ENCODE measurements at regions not wholly inside any gene's neighbourhood (a gene's known extent, or its start where the extent isn't known, plus 50 kb on each side); places are given as distances from the start of the nearest gene placed in this dataset.

GRCh38 chr3:66099541-66100065 lies 60.9 kb upstream of the MAGI1 start:
- Mint-ChIP-seq H3K4me3 (no peak overlapping the region), H3K9me3 (peaks cover 8% of the 10 kb centered on the region), H3K27me3 (ENCODE audit: insufficient read depth) (no peaks in the 10 kb centered on the region), H3K27ac (no peak overlapping the region), H3K36me3 (ENCODE audit: low read depth) (no peaks in the 10 kb centered on the region), H3K4me1 (peaks cover 12% of the 10 kb centered on the region)
- Histone ChIP-seq H3K9ac (ENCODE audit: extremely low read depth, low read length, poor library complexity, severe bottlenecking) (no peak overlapping the region), H3K4me1 (ENCODE audit: control insufficient read depth, insufficient read depth, low read length) (no peaks in the 10 kb centered on the region), H3K9me3 (ENCODE audit: control insufficient read depth, low read length) (no peaks in the 10 kb centered on the region), H3K4me3 (ENCODE audit: low read length) (no peak overlapping the region), H3K27me3 (ENCODE audit: control insufficient read depth, insufficient read depth, low read length, poor library complexity, severe bottlenecking) (no peaks in the 10 kb centered on the region), H3K36me3 (ENCODE audit: control insufficient read depth, insufficient read depth, low read length) (no peaks in the 10 kb centered on the region), H3K27ac (ENCODE audit: low read depth, low read length) (no peak overlapping the region)
- 77 to 90% methylated on average over 1 of the region's 1 CpG for WGBS, 2 experiments (ENCODE audit: insufficient coverage in 1 of 2, insufficient read length in 1 of 2)
- no peak for TF ChIP-seq CTCF (conservative IDR thresholded peaks at IDR 0.05)
- DNase-seq, result no peak

- Histone ChIP-seq H3K27ac (ENCODE audit: low read depth, low read length) (no peak overlapping the region), H3K4me1 (ENCODE audit: control insufficient read depth, insufficient read depth, low read length) (no peaks in the 10 kb centered on the region), H3K36me3 (ENCODE audit: control insufficient read depth, insufficient read depth, low read length) (no peaks in the 10 kb centered on the region), H3K27me3 (ENCODE audit: control insufficient read depth, insufficient read depth, low read length, poor library complexity, severe bottlenecking) (no peaks in the 10 kb centered on the region), H3K9ac (ENCODE audit: extremely low read depth, low read length, poor library complexity, severe bottlenecking) (no peak overlapping the region), H3K9me3 (ENCODE audit: control insufficient read depth, low read length) (no peaks in the 10 kb centered on the region), H3K4me3 (ENCODE audit: low read length) (no peak overlapping the region)
- Mint-ChIP-seq H3K36me3 (ENCODE audit: low read depth) (no peaks in the 10 kb centered on the region), H3K9me3 (peaks cover 8% of the 10 kb centered on the region), H3K4me1 (peaks cover 12% of the 10 kb centered on the region), H3K4me3 (no peak overlapping the region), H3K27ac (no peak overlapping the region), H3K27me3 (ENCODE audit: insufficient read depth) (no peaks in the 10 kb centered on the region)
- TF ChIP-seq CTCF (conservative IDR thresholded peaks at IDR 0.05), result no peak
- WGBS, 2 experiments (ENCODE audit: insufficient coverage in 1 of 2, insufficient read length in 1 of 2), result 92 to 93% methylated on average over 2 to 4 of the region's 4 CpGs
- no peak for DNase-seq
These were observed 59.7 kb upstream of the MAGI1 start for GRCh38 chr3:66098436-66098835.

- no peaks in the 10 kb centered on the region for H3K36me3 ChIP-seq (ENCODE audit: control insufficient read depth, insufficient read depth, low read length)
- peaks cover 12% of the 10 kb centered on the region for H3K4me1 Mint-ChIP-seq
- H3K4me3 Mint-ChIP-seq, result no peak overlapping the region
- no peaks in the 10 kb centered on the region for H3K27me3 ChIP-seq (ENCODE audit: control insufficient read depth, insufficient read depth, low read length, poor library complexity, severe bottlenecking)
- WGBS, 2 experiments (ENCODE audit: insufficient coverage in 1 of 2, insufficient read length in 1 of 2), result 92 to 100% methylated on average over 1 to 4 of the region's 4 CpGs
- H3K36me3 Mint-ChIP-seq (ENCODE audit: low read depth), result no peaks in the 10 kb centered on the region
- H3K27ac ChIP-seq (ENCODE audit: low read depth, low read length), result no peak overlapping the region
- H3K27ac Mint-ChIP-seq, result no peak overlapping the region
- TF ChIP-seq CTCF (conservative IDR thresholded peaks at IDR 0.05), result no peak
- H3K4me3 ChIP-seq (ENCODE audit: low read length), result no peak overlapping the region
- peaks cover 8% of the 10 kb centered on the region for H3K9me3 Mint-ChIP-seq
- peak; percentile 7 for DNase-seq
- no peaks in the 10 kb centered on the region for H3K27me3 Mint-ChIP-seq (ENCODE audit: insufficient read depth)
- no peaks in the 10 kb centered on the region for H3K9me3 ChIP-seq (ENCODE audit: control insufficient read depth, low read length)
- H3K4me1 ChIP-seq (ENCODE audit: control insufficient read depth, insufficient read depth, low read length), result no peaks in the 10 kb centered on the region
- no peak overlapping the region for H3K9ac ChIP-seq (ENCODE audit: extremely low read depth, low read length, poor library complexity, severe bottlenecking)
These were observed 58.9 kb upstream of the MAGI1 start for GRCh38 chr3:66097647-66098046.
